A549 (cell line): ENCODE measurements at regions not wholly inside any gene's neighbourhood (a gene's known extent, or its start where the extent isn't known, plus 50 kb on each side); places are given as distances from the start of the nearest gene placed in this dataset.

Experiments used
- ATAC-seq, 2 experiments: fragments of 200-7000 bp in 1 of 2; fragments of >200 bp in 1 of 2; cut with Nextera tagmentation in 1 of 2; cut with Tn5 transposase in 1 of 2; 3 replicates each; pipeline versions ENCODE4 v1.8.0 to v1.9.1; 2018 to 2020; ENCODE audit warnings: mild to moderate bottlenecking in 1 of 2, moderate library complexity in 1 of 2
- CTCF ChIA-PET: fragments of 300-600 bp; sonication (Branson Sonifier 250); formaldehyde crosslinking; extraction: SDS; loops from one replicate; lab custom pipeline; 2021; ENCODE audit warnings: antibody characterized with exemption, inconsistent platforms; lab: Yijun Ruan, JAX
- POLR2A ChIA-PET: fragments of 350-600 bp; formaldehyde crosslinking; extraction: SDS; loops from one replicate; lab custom pipeline; 2021; ENCODE audit warnings: antibody characterized with exemption, inconsistent platforms; lab: Yijun Ruan, JAX
- DNase-seq, 2 experiments: peaks; one replicate each; pipeline versions ENCODE4 v3.0.0 to v3.0.0-alpha.2; 2011 to 2016; ENCODE audit warnings: low read depth in 1 of 2, low spot score in 1 of 2
- FAIRE-seq: peaks from 2 replicates; lab custom pipeline; 2011; peaks lifted over from hg19 to GRCh38; lab: Jason Lieb, UNC
- H3K27ac ChIP-seq, 2 experiments: fragments of >200 bp; sonication (Bioruptor Twin); formaldehyde crosslinking; 3 replicates each; pipeline ENCODE4 v1.5.1; 2016 to 2017
- H3K4me1 ChIP-seq: fragments of >200 bp; sonication (Bioruptor Twin); formaldehyde crosslinking; 3 replicates; pipeline ENCODE4 v1.6.1; 2016
- H3K4me2 ChIP-seq: fragments of >200 bp; sonication (Bioruptor Twin); formaldehyde crosslinking; 3 replicates; pipeline ENCODE4 v1.6.1; 2016
- H3K4me3 ChIP-seq: fragments of >200 bp; sonication (Bioruptor Twin); formaldehyde crosslinking; 3 replicates; pipeline ENCODE4 v1.5.1; 2016
- H3K9me3 ChIP-seq: fragments of >200 bp; sonication (Bioruptor Twin); formaldehyde crosslinking; 3 replicates; pipeline ENCODE4 v1.6.1; 2016
- CHD4 ChIP-seq: fragments of 200-600 bp; sonication (generic); IDR thresholded peaks from 2 replicates; pipeline ENCODE4 v1.6.1; 2016; ENCODE audit warnings: antibody characterized with exemption, mild to moderate bottlenecking, borderline replicate concordance
- GATA3 ChIP-seq: IDR thresholded peaks from 2 replicates; pipeline ENCODE4 v1.6.1; 2012; ENCODE audit warnings: borderline replicate concordance
- HEYL ChIP-seq: fragments of 250-450 bp; sonication (Bioruptor Pico); IDR thresholded peaks from 2 replicates; pipeline ENCODE4 v1.8.0; 2021; ENCODE audit warnings: mild to moderate bottlenecking, moderate library complexity
- HOXB5 ChIP-seq: fragments of 250-450 bp; sonication (Bioruptor Pico); IDR thresholded peaks from 2 replicates; pipeline ENCODE4 v1.5.0; 2020; ENCODE audit warnings: mild to moderate bottlenecking, moderate library complexity
- JUNB ChIP-seq: fragments of >200 bp; sonication (Bioruptor Twin); formaldehyde crosslinking; IDR thresholded peaks from 2 replicates; pipeline ENCODE4 v1.6.1; 2016
- KDM5A ChIP-seq: fragments of 200-600 bp; sonication (generic); IDR thresholded peaks from 2 replicates; pipeline ENCODE4 v1.6.1; 2016; ENCODE audit warnings: antibody characterized with exemption, mild to moderate bottlenecking
- MAFK ChIP-seq: fragments of 450-650 bp; IDR thresholded peaks from 2 replicates; pipeline ENCODE4 v1.6.1; 2014; ENCODE audit not compliant: partially characterized antibody
- MYC ChIP-seq: IDR thresholded peaks from 2 replicates; pipeline ENCODE4 v1.6.1; 2012; ENCODE audit warnings: mild to moderate bottlenecking, inconsistent platforms, low read length, improper control_type of control experiment, borderline replicate concordance
- NFE2L2 ChIP-seq: fragments of 150-350 bp; conservative IDR thresholded peaks from 2 replicates; pipeline ENCODE4 v1.6.1; 2014; ENCODE audit warnings: low read length
- NR3C1 ChIP-seq: fragments of >200 bp; sonication (Bioruptor Twin); formaldehyde crosslinking; IDR thresholded peaks from 3 replicates; pipeline ENCODE4 v1.6.1; 2017
- RAD21 ChIP-seq, 2 experiments: fragments of >200 bp in 1 of 2; sonication (Bioruptor Twin) in 1 of 2; formaldehyde crosslinking in 1 of 2; IDR thresholded peaks in 1 of 2; conservative IDR thresholded peaks in 1 of 2; 2 replicates in 1 of 2; 3 replicates in 1 of 2; pipeline ENCODE4 v1.6.1; 2012 to 2018; ENCODE audit warnings: inconsistent platforms in 1 of 2
- RFX5 ChIP-seq: fragments of 450-650 bp; IDR thresholded peaks from 2 replicates; pipeline ENCODE4 v1.7.1; 2014; ENCODE audit warnings: antibody characterized with exemption, mild to moderate bottlenecking, moderate library complexity
- TP53 ChIP-seq: fragments of 250-450 bp; sonication (Bioruptor Pico); IDR thresholded peaks from 2 replicates; pipeline ENCODE4 v1.5.0; 2021; ENCODE audit warnings: mild to moderate bottlenecking, moderate library complexity
- ZSCAN20 ChIP-seq: fragments of 250-450 bp; sonication (Bioruptor Pico); IDR thresholded peaks from 2 replicates; pipeline ENCODE4 v1.8.0; 2022; ENCODE audit warnings: mild to moderate bottlenecking, moderate library complexity
- WGBS: methylation state at CpG from one replicate; pipeline ENCODE4 v1.1.6; 2017; ENCODE audit errors: missing lambda C conversion rate; 5-methylcytosine and 5-hydroxymethylcytosine counted together
- TF ChIP-seq, protein P1 (sequence below): fragments of >200 bp; sonication (Bioruptor Twin); formaldehyde crosslinking; IDR thresholded peaks from 3 replicates; pipeline ENCODE4 v1.5.1; 2016
- TF ChIP-seq, protein P2 (sequence below): fragments of 200-600 bp; sonication (generic); IDR thresholded peaks from 2 replicates; pipeline ENCODE4 v1.6.1; 2016; ENCODE audit warnings: antibody characterized with exemption, mild to moderate bottlenecking, moderate library complexity
- TF ChIP-seq, protein P3 (sequence below): IDR thresholded peaks from 2 replicates; pipeline ENCODE4 v1.6.1; 2012

GRCh38 chr7:12080006-12080405 is 131.1 kb upstream of the TMEM106B start:
- Histone ChIP-seq H3K27ac (no peak overlapping the region), H3K4me3 (no peak overlapping the region), H3K4me1 (no peaks in the 10 kb centered on the region), H3K9me3 (peaks cover 12% of the 10 kb centered on the region), H3K4me2 (no peak overlapping the region)
- TF ChIP-seq CHD4 (no peak), MAFK (peak; percentile 95)
- WGBS: 69% methylated on average over 3 of the region's 3 CpGs
- FAIRE-seq: no peak
- ATAC-seq: no peak
- ChIA-PET CTCF (interaction anchor here (0.9 to 1.1 kb wide), 2 partner anchors 13 to 131 kb away, joined by 3 read pairs; partner anchors contain the start of gene TMEM106B), POLR2A (interaction anchor here (0.8 kb wide), 1 partner anchor 131 kb away, joined by 3 read pairs; the partner anchor contains the start of gene TMEM106B)
- DNase-seq: no peak

DNA sequence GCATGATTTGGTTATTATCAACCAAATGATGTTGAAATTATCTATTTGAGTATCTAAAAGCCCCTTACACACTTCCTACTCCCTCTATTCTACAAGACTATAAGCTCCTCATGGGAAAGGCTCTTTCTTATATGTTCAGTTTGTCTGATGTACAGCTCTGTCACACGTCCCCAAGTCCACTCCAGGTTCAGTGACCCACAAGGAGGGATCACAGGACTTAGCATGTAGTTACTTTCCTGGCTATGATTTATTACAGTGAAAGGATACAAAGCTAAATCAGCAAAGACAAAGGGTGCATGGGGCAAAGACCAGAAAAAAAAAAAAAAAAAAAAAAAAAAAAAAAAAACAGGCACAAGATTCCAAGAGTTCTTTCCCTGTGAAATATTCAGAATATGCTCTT is 125.6 kb upstream of the TMEM106B start:
- no peak overlapping the region for H3K4me3 ChIP-seq
- no peak overlapping the region for H3K4me2 ChIP-seq
- H3K9me3 ChIP-seq: no peaks in the 10 kb centered on the region
- ChIA-PET POLR2A (no interaction called here), CTCF (no interaction called here)
- H3K27ac ChIP-seq: no peak overlapping the region
- DNase-seq: no peak
- no peak for ATAC-seq
- no peak for TF ChIP-seq JUNB
- TF ChIP-seq RAD21 (conservative IDR thresholded peaks at IDR 0.05 in 1 of 2, IDR thresholded peaks at IDR 0.05 in 1 of 2): no peak
- TF ChIP-seq TP53: no peak
- TF ChIP-seq KDM5A: no peak
- no peak for TF ChIP-seq HEYL (CRISPR knock-in tag)
- TF ChIP-seq RFX5: no peak
- TF ChIP-seq NFE2L2: no peak
- TF ChIP-seq GATA3: no peak
- no peak for TF ChIP-seq MYC
- TF ChIP-seq ZSCAN20 (CRISPR knock-in tag): no peak
- TF ChIP-seq, protein P1, sequence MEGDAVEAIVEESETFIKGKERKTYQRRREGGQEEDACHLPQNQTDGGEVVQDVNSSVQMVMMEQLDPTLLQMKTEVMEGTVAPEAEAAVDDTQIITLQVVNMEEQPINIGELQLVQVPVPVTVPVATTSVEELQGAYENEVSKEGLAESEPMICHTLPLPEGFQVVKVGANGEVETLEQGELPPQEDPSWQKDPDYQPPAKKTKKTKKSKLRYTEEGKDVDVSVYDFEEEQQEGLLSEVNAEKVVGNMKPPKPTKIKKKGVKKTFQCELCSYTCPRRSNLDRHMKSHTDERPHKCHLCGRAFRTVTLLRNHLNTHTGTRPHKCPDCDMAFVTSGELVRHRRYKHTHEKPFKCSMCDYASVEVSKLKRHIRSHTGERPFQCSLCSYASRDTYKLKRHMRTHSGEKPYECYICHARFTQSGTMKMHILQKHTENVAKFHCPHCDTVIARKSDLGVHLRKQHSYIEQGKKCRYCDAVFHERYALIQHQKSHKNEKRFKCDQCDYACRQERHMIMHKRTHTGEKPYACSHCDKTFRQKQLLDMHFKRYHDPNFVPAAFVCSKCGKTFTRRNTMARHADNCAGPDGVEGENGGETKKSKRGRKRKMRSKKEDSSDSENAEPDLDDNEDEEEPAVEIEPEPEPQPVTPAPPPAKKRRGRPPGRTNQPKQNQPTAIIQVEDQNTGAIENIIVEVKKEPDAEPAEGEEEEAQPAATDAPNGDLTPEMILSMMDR: no peak
- no peak for TF ChIP-seq HOXB5 (CRISPR knock-in tag)
- TF ChIP-seq, protein P2, sequence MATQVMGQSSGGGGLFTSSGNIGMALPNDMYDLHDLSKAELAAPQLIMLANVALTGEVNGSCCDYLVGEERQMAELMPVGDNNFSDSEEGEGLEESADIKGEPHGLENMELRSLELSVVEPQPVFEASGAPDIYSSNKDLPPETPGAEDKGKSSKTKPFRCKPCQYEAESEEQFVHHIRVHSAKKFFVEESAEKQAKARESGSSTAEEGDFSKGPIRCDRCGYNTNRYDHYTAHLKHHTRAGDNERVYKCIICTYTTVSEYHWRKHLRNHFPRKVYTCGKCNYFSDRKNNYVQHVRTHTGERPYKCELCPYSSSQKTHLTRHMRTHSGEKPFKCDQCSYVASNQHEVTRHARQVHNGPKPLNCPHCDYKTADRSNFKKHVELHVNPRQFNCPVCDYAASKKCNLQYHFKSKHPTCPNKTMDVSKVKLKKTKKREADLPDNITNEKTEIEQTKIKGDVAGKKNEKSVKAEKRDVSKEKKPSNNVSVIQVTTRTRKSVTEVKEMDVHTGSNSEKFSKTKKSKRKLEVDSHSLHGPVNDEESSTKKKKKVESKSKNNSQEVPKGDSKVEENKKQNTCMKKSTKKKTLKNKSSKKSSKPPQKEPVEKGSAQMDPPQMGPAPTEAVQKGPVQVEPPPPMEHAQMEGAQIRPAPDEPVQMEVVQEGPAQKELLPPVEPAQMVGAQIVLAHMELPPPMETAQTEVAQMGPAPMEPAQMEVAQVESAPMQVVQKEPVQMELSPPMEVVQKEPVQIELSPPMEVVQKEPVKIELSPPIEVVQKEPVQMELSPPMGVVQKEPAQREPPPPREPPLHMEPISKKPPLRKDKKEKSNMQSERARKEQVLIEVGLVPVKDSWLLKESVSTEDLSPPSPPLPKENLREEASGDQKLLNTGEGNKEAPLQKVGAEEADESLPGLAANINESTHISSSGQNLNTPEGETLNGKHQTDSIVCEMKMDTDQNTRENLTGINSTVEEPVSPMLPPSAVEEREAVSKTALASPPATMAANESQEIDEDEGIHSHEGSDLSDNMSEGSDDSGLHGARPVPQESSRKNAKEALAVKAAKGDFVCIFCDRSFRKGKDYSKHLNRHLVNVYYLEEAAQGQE: no peak
- TF ChIP-seq, protein P3, sequence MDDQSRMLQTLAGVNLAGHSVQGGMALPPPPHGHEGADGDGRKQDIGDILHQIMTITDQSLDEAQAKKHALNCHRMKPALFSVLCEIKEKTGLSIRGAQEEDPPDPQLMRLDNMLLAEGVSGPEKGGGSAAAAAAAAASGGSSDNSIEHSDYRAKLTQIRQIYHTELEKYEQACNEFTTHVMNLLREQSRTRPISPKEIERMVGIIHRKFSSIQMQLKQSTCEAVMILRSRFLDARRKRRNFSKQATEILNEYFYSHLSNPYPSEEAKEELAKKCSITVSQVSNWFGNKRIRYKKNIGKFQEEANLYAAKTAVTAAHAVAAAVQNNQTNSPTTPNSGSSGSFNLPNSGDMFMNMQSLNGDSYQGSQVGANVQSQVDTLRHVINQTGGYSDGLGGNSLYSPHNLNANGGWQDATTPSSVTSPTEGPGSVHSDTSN: no peak
- TF ChIP-seq NR3C1: no peak
- 72% methylated on average over 1 of the region's 1 CpG for WGBS
- H3K4me1 ChIP-seq: no peaks in the 10 kb centered on the region
- no peak for FAIRE-seq
